ENCODE measurements at regions not wholly inside any gene's neighbourhood (a gene's known extent, or its start where the extent isn't known, plus 50 kb on each side); places are given as distances from the start of the nearest gene placed in this dataset.

DNA sequence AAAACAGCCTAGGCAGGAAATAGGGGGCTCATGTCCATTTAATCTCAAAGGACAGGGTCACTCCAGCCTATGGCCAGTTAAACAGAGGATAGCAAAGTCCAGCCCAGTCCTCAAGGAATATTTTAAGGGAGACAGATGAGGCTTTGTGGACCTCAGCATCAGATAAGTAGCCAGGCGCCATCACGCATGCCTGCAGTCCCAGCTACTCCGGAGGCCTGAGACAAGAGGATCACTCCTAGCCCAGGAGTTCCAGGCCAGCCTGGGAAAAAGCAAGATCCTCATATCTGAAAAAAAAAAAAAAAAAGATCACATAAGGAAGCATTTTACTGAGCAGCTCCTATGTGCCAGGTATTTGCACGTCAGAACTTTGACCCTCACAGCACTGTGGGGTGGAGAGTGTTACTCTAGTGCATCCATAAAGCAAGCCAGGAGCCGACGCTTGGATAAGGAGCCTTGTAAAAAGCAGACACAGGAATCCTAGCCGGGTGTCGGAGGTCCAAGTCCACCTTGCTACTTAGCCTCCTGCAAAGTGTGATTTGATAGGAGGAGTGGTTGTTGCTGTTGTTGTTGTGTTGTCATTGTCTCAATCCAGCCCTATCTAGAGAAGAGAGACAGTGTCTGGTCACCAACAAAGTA is 61.8 kb upstream of the DOCK1 start:
- no peaks in the 10 kb centered on the region for H3K36me3 ChIP-seq
- H3K4me3 ChIP-seq = no peak overlapping the region
- no peak for TF ChIP-seq POLR2A (IDR thresholded peaks at IDR 0.05)
- no peaks in the 10 kb centered on the region for H3K9me3 ChIP-seq
- H3K4me1 ChIP-seq = peaks cover 0 to 5% of the 10 kb centered on the region in 2 donors
- no peaks in the 10 kb centered on the region for H3K27me3 ChIP-seq
- no peak for DNase-seq
- intact Hi-C loops (cut with DNase I; ENCODE audit: low total_unique reads) = no loop called here
- H3K27ac ChIP-seq = no peak overlapping the region

DNA sequence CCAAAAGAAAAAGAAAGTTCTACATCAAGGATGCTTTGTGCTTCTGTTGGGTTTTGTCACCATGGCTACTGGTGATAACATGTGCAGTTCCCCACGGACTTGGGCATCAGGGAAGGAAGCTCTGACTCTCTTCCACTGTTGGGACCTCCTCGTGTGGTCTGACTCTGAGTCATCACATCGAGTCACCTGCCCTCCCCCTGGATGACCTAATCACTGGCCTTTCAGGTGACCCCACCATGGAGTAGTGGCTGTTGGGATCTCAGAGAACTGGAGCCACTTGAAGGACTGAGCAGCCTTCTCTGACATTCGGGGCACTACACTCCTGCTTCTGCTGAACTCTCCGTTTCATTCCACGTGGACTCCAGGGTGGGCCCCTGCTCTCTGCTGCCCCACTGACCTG is 60.8 kb upstream of the DOCK1 start:
- H3K4me1 ChIP-seq = peaks cover 0 to 1% of the 10 kb centered on the region in 2 donors
- no peak for DNase-seq
- intact Hi-C loops (cut with DNase I; ENCODE audit: low total_unique reads) = no loop called here

DNA sequence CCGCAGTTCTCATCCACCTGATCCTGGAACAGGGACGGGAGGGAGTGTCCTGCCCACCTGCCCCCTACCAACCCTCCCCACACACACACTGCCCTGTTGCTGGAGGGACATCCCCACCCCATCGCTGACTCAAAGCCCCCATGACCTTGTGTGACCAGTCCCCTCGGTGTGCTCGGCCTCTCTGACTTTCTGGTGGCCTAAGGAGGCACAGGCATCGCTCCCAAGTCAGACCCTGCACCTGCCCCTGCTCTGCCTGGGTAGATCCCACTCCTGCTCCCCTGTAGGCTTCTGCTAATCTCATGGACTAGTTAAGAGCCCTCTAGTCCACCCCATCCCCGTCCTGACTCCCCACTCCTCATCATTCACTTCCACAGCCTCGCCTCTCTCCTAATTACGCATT is 58.8 kb upstream of the DOCK1 start:
- no peaks in the 10 kb centered on the region for H3K27me3 ChIP-seq
- no peaks in the 10 kb centered on the region for H3K4me1 ChIP-seq
- intact Hi-C loops (cut with DNase I; ENCODE audit: low total_unique reads) = no loop called here
- H3K36me3 ChIP-seq = no peaks in the 10 kb centered on the region
- no peaks in the 10 kb centered on the region for H3K9me3 ChIP-seq
- no peak overlapping the region for H3K27ac ChIP-seq
- no peak overlapping the region for H3K4me3 ChIP-seq
- TF ChIP-seq POLR2A (IDR thresholded peaks at IDR 0.05) = no peak
- TF ChIP-seq, protein P1, sequence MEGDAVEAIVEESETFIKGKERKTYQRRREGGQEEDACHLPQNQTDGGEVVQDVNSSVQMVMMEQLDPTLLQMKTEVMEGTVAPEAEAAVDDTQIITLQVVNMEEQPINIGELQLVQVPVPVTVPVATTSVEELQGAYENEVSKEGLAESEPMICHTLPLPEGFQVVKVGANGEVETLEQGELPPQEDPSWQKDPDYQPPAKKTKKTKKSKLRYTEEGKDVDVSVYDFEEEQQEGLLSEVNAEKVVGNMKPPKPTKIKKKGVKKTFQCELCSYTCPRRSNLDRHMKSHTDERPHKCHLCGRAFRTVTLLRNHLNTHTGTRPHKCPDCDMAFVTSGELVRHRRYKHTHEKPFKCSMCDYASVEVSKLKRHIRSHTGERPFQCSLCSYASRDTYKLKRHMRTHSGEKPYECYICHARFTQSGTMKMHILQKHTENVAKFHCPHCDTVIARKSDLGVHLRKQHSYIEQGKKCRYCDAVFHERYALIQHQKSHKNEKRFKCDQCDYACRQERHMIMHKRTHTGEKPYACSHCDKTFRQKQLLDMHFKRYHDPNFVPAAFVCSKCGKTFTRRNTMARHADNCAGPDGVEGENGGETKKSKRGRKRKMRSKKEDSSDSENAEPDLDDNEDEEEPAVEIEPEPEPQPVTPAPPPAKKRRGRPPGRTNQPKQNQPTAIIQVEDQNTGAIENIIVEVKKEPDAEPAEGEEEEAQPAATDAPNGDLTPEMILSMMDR (IDR thresholded peaks at IDR 0.05) = no peak
- no peak for DNase-seq

More for the DNA sequence above, 60.8 kb upstream of the DOCK1 start:
- TF ChIP-seq, protein P1 (IDR thresholded peaks at IDR 0.05) = no peak
- TF ChIP-seq POLR2A (IDR thresholded peaks at IDR 0.05) = no peak
- no peaks in the 10 kb centered on the region for H3K36me3 ChIP-seq
- H3K4me3 ChIP-seq = no peak overlapping the region
- no peaks in the 10 kb centered on the region for H3K9me3 ChIP-seq
- H3K27ac ChIP-seq = no peak overlapping the region
- no peaks in the 10 kb centered on the region for H3K27me3 ChIP-seq

DNA sequence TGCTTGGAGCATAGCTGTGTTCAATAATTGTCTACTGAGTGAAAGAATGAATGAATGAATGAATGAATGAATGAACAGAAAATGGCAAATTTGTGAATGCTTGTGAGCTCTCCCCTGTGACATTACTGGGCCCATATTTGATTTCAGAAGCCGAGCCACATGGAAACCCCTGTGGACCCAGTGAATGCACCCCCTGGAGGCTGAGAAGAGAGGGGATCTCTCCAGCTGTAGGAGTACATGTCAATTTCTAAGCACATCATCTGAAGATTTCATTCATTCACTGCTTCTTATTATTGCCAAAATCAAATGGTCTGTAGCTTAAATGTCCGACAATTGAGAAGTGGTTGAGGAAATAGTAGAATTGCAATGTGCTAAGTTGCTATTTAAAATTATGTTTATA is 58.3 kb upstream of the DOCK1 start:
- TF ChIP-seq, protein P1 (IDR thresholded peaks at IDR 0.05) = no peak
- TF ChIP-seq POLR2A (IDR thresholded peaks at IDR 0.05) = no peak
- Histone ChIP-seq H3K4me1 (no peaks in the 10 kb centered on the region), H3K36me3 (no peaks in the 10 kb centered on the region), H3K9me3 (no peaks in the 10 kb centered on the region), H3K27me3 (no peaks in the 10 kb centered on the region), H3K27ac (no peak overlapping the region), H3K4me3 (no peak overlapping the region)
- intact Hi-C loops (cut with DNase I; ENCODE audit: low total_unique reads) = no loop called here
- DNase-seq = no peak

DNA sequence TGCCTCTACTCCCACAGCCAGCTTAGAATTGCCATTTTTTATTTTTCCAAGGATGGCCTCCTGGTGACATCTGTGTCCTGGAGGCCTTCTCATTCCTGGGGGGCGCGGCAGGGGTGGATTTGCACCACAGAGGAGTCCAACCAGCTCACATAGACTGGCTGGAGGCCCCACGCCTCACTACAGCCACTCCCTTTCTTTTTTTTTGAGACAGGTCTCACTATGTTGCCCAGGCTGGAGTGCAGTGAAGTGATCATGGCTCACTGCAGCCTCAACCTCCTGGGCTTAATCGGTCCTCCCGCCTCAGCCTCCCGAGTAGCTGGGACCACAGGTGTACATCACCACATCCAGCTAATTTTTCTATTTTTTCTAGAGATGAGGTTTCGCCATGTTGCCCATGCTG is 57.6 kb upstream of the DOCK1 start:
- Histone ChIP-seq H3K27me3 (no peaks in the 10 kb centered on the region), H3K4me1 (no peaks in the 10 kb centered on the region), H3K36me3 (no peaks in the 10 kb centered on the region), H3K4me3 (no peak overlapping the region), H3K9me3 (no peaks in the 10 kb centered on the region), H3K27ac (no peak overlapping the region)
- intact Hi-C loops (cut with DNase I; ENCODE audit: low total_unique reads) = no loop called here
- TF ChIP-seq, protein P1 (IDR thresholded peaks at IDR 0.05) = no peak
- no peak for TF ChIP-seq POLR2A (IDR thresholded peaks at IDR 0.05)
- DNase-seq = no peak

DNA sequence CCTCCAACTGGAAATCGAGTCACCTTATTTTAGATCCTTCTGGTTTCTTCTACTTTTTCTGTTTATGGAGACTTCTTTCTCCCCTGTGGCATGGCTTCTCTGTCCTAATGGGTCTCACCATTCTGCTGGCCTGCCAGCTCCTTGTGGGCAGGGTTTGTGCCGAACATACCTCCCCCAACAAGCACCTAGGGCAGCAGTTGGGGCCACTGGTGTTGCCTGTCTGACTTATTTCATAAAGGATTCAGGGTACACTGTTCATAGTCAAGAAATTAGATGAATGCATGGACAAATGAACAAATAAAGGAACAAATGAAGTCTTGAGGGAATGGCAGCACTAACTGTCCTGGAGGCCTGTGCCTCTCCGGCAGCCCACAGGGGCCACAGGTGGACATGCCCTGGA is 55.6 kb upstream of the DOCK1 start:
- H3K4me3 ChIP-seq = no peak overlapping the region
- no peak overlapping the region for H3K27ac ChIP-seq
- H3K36me3 ChIP-seq = no peaks in the 10 kb centered on the region
- H3K27me3 ChIP-seq = no peaks in the 10 kb centered on the region
- no peak for TF ChIP-seq POLR2A (IDR thresholded peaks at IDR 0.05)
- TF ChIP-seq, protein P1 (IDR thresholded peaks at IDR 0.05) = no peak
- DNase-seq = no peak
- H3K4me1 ChIP-seq = no peaks in the 10 kb centered on the region
- intact Hi-C loops (cut with DNase I; ENCODE audit: low total_unique reads) = no loop called here
- no peaks in the 10 kb centered on the region for H3K9me3 ChIP-seq
